Neutrophil (primary cell): ENCODE measurements at regions not wholly inside any gene's neighbourhood (a gene's known extent, or its start where the extent isn't known, plus 50 kb on each side); places are given as distances from the start of the nearest gene placed in this dataset.

Source experiments
- H3K27ac ChIP-seq: fragments of 200-600 bp; sonication (generic); 2 replicates; pipeline ENCODE4 v1.5.1; 2016; ENCODE audit warnings: mild to moderate bottlenecking, moderate library complexity
- H3K27me3 ChIP-seq: fragments of 200-600 bp; sonication (generic); 2 replicates; pipeline ENCODE4 v1.6.0; 2016; ENCODE audit warnings: mild to moderate bottlenecking
- H3K36me3 ChIP-seq: fragments of 200-600 bp; sonication (generic); 2 replicates; pipeline ENCODE4 v1.5.1; 2017
- H3K4me1 ChIP-seq, 2 experiments: fragments of 200-600 bp in 1 of 2; sonication (generic) in 1 of 2; 1 replicate in 1 of 2; 2 replicates in 1 of 2; pipeline versions ENCODE4 v1.5.1 to v1.6.1; 2013 to 2016; ENCODE audit warnings: low read depth in 1 of 2, low read length in 1 of 2, mild to moderate bottlenecking in 1 of 2, moderate library complexity in 1 of 2; ENCODE audit not compliant: control insufficient read depth in 1 of 2, insufficient read depth in 1 of 2
- H3K4me3 ChIP-seq, 2 experiments: fragments of 200-600 bp in 1 of 2; sonication (generic) in 1 of 2; 1 replicate in 1 of 2; 2 replicates in 1 of 2; pipeline ENCODE4 v1.5.1; 2013 to 2016; ENCODE audit warnings: low read depth in 1 of 2, low read length in 1 of 2, mild to moderate bottlenecking in 1 of 2, moderate library complexity in 1 of 2
- H3K9me3 ChIP-seq: fragments of 200-600 bp; sonication (generic); 2 replicates; pipeline ENCODE4 v1.5.1; 2016
- TF ChIP-seq, protein P1 (sequence below): fragments of 200-600 bp; sonication (generic); IDR thresholded peaks from 2 replicates; pipeline ENCODE4 v1.5.1; 2016; ENCODE audit warnings: antibody characterized with exemption

GRCh38 chr3:102129760-102130608 lies 280.7 kb downstream of the NFKBIZ start:
- H3K9me3 ChIP-seq, result no peaks in the 10 kb centered on the region
- H3K4me1 ChIP-seq, result peaks cover 0 to 8% of the 10 kb centered on the region in 2 experiments
- no peaks in the 10 kb centered on the region for H3K36me3 ChIP-seq
- no peak overlapping the region for H3K4me3 ChIP-seq
- TF ChIP-seq, protein P1, sequence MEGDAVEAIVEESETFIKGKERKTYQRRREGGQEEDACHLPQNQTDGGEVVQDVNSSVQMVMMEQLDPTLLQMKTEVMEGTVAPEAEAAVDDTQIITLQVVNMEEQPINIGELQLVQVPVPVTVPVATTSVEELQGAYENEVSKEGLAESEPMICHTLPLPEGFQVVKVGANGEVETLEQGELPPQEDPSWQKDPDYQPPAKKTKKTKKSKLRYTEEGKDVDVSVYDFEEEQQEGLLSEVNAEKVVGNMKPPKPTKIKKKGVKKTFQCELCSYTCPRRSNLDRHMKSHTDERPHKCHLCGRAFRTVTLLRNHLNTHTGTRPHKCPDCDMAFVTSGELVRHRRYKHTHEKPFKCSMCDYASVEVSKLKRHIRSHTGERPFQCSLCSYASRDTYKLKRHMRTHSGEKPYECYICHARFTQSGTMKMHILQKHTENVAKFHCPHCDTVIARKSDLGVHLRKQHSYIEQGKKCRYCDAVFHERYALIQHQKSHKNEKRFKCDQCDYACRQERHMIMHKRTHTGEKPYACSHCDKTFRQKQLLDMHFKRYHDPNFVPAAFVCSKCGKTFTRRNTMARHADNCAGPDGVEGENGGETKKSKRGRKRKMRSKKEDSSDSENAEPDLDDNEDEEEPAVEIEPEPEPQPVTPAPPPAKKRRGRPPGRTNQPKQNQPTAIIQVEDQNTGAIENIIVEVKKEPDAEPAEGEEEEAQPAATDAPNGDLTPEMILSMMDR, result no peak
- H3K27me3 ChIP-seq, result no peaks in the 10 kb centered on the region
- no peak overlapping the region for H3K27ac ChIP-seq

- TF ChIP-seq, protein P1, result no peak
- no peaks in the 10 kb centered on the region for H3K36me3 ChIP-seq
- no peaks in the 10 kb centered on the region for H3K9me3 ChIP-seq
- no peak overlapping the region for H3K4me3 ChIP-seq
- H3K27me3 ChIP-seq, result peaks cover 4% of the 10 kb centered on the region
- H3K27ac ChIP-seq, result no peak overlapping the region
- peaks cover 0 to 8% of the 10 kb centered on the region in 2 experiments for H3K4me1 ChIP-seq
These were observed 283.1 kb downstream of the NFKBIZ start for GRCh38 chr3:102132370-102132769.

DNA sequence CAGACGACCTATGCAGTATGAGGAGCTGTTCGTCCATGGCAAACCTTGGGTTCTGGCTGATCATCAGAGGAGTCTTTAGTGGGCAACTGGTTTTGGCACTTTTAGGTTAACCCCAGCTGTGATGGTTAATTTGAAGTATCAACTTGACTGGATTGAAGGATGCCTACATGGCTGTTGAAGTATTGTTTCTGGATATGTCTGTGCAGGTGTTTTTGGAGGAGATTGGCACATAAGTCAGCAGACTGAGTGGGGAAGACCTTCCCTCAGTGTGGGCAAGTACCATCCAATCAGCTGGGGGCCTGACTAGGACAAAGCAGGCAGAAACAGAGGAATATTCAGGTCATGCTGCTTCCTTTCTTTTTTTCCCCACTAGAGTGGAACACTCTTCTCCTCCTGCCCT lies 284.1 kb downstream of the NFKBIZ start:
- Histone ChIP-seq H3K36me3 (no peaks in the 10 kb centered on the region), H3K4me1 (peaks cover 0 to 8% of the 10 kb centered on the region in 2 experiments), H3K27ac (no peak overlapping the region), H3K4me3 (no peak overlapping the region), H3K9me3 (no peaks in the 10 kb centered on the region), H3K27me3 (peaks cover 4% of the 10 kb centered on the region)
- TF ChIP-seq, protein P1, result no peak

- Histone ChIP-seq H3K4me1 (peaks cover 0 to 8% of the 10 kb centered on the region in 2 experiments), H3K27ac (no peak overlapping the region), H3K27me3 (peaks cover 4% of the 10 kb centered on the region), H3K4me3 (no peak overlapping the region), H3K9me3 (no peaks in the 10 kb centered on the region), H3K36me3 (no peaks in the 10 kb centered on the region)
- TF ChIP-seq, protein P1, result no peak
These were observed 286.0 kb downstream of the NFKBIZ start for GRCh38 chr3:102135316-102135715.

DNA sequence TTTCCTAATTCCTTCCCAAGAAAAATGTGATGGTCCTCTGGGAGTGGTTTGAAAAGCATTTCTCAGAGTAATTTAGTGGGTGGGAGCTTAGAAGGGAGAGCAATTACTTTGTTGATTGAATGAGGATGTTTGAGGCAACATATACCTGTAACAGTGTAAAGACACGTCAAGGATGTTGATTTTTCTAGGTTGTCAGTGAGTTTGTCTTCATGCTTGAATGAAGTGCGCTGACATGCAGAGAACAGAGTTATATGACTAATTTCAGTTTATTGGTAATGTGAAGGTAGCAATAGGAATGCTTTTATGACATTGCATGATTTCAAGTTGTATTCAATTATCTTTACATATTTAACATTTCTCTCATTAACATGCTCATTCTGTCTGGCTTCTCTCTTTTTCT lies 286.9 kb downstream of the NFKBIZ start:
- Histone ChIP-seq H3K36me3 (no peaks in the 10 kb centered on the region), H3K4me1 (peaks cover 0 to 8% of the 10 kb centered on the region in 2 experiments), H3K27ac (no peak overlapping the region), H3K4me3 (no peak overlapping the region), H3K9me3 (no peaks in the 10 kb centered on the region), H3K27me3 (peaks cover 4% of the 10 kb centered on the region)
- TF ChIP-seq, protein P1, result no peak
